ENCODE measurements at regions not wholly inside any gene's neighbourhood (a gene's known extent, or its start where the extent isn't known, plus 50 kb on each side); places are given as distances from the start of the nearest gene placed in this dataset.
"Not testable (repeated sequence)": the region's sequence is repeated elsewhere in the genome, so short reads cannot be mapped to it uniquely, and the experiment has no call there.

GRCh38 chr1:22336696-22337545 is 114.7 kb upstream of the ZBTB40 start:
- DNase-seq = not testable (repeated sequence)

- DNase-seq = no peak
Measured at GRCh38 chr1:22338071-22338765, 113.4 kb upstream of the ZBTB40 start.

GRCh38 chr1:22339237-22339636 is 112.4 kb upstream of the ZBTB40 start:
- no peak for DNase-seq

GRCh38 chr1:22340066-22340465 is 111.6 kb upstream of the ZBTB40 start:
- DNase-seq = no peak

GRCh38 chr1:22340873-22341272 is 110.8 kb upstream of the ZBTB40 start:
- DNase-seq = no peak

GRCh38 chr1:22341791-22342605 is 109.7 kb upstream of the ZBTB40 start:
- no peak for DNase-seq

GRCh38 chr1:22342734-22343191 is 108.9 kb upstream of the ZBTB40 start:
- DNase-seq = no peak

- no peak for DNase-seq
Measured at GRCh38 chr1:22343456-22344328, 108.0 kb upstream of the ZBTB40 start.

GRCh38 chr1:22344329-22344630 is 107.4 kb upstream of the ZBTB40 start:
- DNase-seq = no peak

- no peak for DNase-seq
Measured at GRCh38 chr1:22344851-22345560, 106.6 kb upstream of the ZBTB40 start.

- no peak for DNase-seq
Measured at GRCh38 chr1:22347854-22348760, 103.5 kb upstream of the ZBTB40 start.

GRCh38 chr1:22349362-22350043 is 102.1 kb upstream of the ZBTB40 start:
- no peak for DNase-seq

- no peak for DNase-seq
Measured at GRCh38 chr1:22350171-22350923, 101.3 kb upstream of the ZBTB40 start.

- no peak for DNase-seq
Measured at GRCh38 chr1:22350924-22351767, 100.5 kb upstream of the ZBTB40 start.

- no peak for DNase-seq
Measured at GRCh38 chr1:22351768-22352080, 99.9 kb upstream of the ZBTB40 start.

GRCh38 chr1:22352355-22352754 is 99.3 kb upstream of the ZBTB40 start:
- no peak for DNase-seq

- no peak for DNase-seq
Measured at GRCh38 chr1:22352896-22353295, 98.8 kb upstream of the ZBTB40 start.

- no peak for DNase-seq
Measured at GRCh38 chr1:22359427-22359826, 92.2 kb upstream of the ZBTB40 start.

Data from activated CD8-positive, alpha-beta memory T cell treated with anti-CD3 and anti-CD28 coated beads, Interleukin-2, amount 50 U/mL, for 4 hours (primary cell).